GM12873 (cell line): ENCODE measurements at regions not wholly inside any gene's neighbourhood (a gene's known extent, or its start where the extent isn't known, plus 50 kb on each side); places are given as distances from the start of the nearest gene placed in this dataset.

Source experiments
- CTCF ChIP-seq: IDR thresholded peaks from 2 replicates; pipeline ENCODE4 v1.5.1; 2012; ENCODE audit warnings: low read depth, mild to moderate bottlenecking, moderate library complexity, low read length, control low read depth; ENCODE audit not compliant: insufficient read depth; ENCODE audit errors: missing control alignments

- no peak for TF ChIP-seq CTCF
Observed at GRCh38 chr15:93485438-93486327, 396.7 kb upstream of the RGMA start.

- TF ChIP-seq CTCF: no peak
Observed at GRCh38 chr15:93483923-93484322, 394.9 kb upstream of the RGMA start.

GRCh38 chr15:93482731-93483130 lies 393.7 kb upstream of the RGMA start:
- TF ChIP-seq CTCF: no peak

GRCh38 chr15:93479715-93480114 lies 390.7 kb upstream of the RGMA start:
- no peak for TF ChIP-seq CTCF

- TF ChIP-seq CTCF: no peak
Observed at GRCh38 chr15:93478947-93479346, 389.9 kb upstream of the RGMA start.

- TF ChIP-seq CTCF: no peak
Observed at GRCh38 chr15:93477721-93478120, 388.7 kb upstream of the RGMA start.

- no peak for TF ChIP-seq CTCF
Observed at GRCh38 chr15:93477188-93477587, 388.2 kb upstream of the RGMA start.
